ENCODE measurements at regions not wholly inside any gene's neighbourhood (a gene's known extent, or its start where the extent isn't known, plus 50 kb on each side); places are given as distances from the start of the nearest gene placed in this dataset.

GRCh38 chr15:93239591-93239990 lies 150.6 kb upstream of the RGMA start:
- TF ChIP-seq POLR2A (IDR thresholded peaks at IDR 0.05): no peak
- TF ChIP-seq CTCF (IDR thresholded peaks at IDR 0.05): no peak
